ENCODE measurements at regions not wholly inside any gene's neighbourhood (a gene's known extent, or its start where the extent isn't known, plus 50 kb on each side); places are given as distances from the start of the nearest gene placed in this dataset.

- DNase-seq: no peak
Observed at GRCh38 chr1:101732261-101732660, 264.5 kb downstream of the OLFM3 start.

- DNase-seq: no peak
Observed at GRCh38 chr1:101733340-101733739, 263.4 kb downstream of the OLFM3 start.

GRCh38 chr1:101738475-101738874 lies 258.3 kb downstream of the OLFM3 start:
- no peak for DNase-seq

- DNase-seq: no peak
Observed at GRCh38 chr1:101739146-101739545, 257.6 kb downstream of the OLFM3 start.

GRCh38 chr1:101739826-101740330 lies 256.8 kb downstream of the OLFM3 start:
- DNase-seq: no peak

- no peak for DNase-seq
Observed at GRCh38 chr1:101741910-101742309, 254.8 kb downstream of the OLFM3 start.

- no peak for DNase-seq
Observed at GRCh38 chr1:101742509-101742908, 254.2 kb downstream of the OLFM3 start.

GRCh38 chr1:101745551-101746270 lies 251.0 kb downstream of the OLFM3 start:
- no peak for DNase-seq

GRCh38 chr1:101748077-101748476 lies 248.6 kb downstream of the OLFM3 start:
- DNase-seq: no peak
